Keratinocyte (primary cell): ENCODE measurements at regions not wholly inside any gene's neighbourhood (a gene's known extent, or its start where the extent isn't known, plus 50 kb on each side); places are given as distances from the start of the nearest gene placed in this dataset.

ENCODE experiments used
- CTCF ChIP-seq, 3 experiments: IDR thresholded peaks in 1 of 3; conservative IDR thresholded peaks in 1 of 3; optimal IDR thresholded peaks in 1 of 3; 2 replicates in 2 of 3; 3 replicates in 1 of 3; pipeline versions ENCODE3 to v1.5.1; 2011; ENCODE audit warnings: low read length in 3 of 3, mild to moderate bottlenecking in 3 of 3, moderate library complexity in 2 of 3, control low read depth in 1 of 3, inconsistent platforms in 1 of 3; ENCODE audit not compliant: insufficient read depth in 2 of 3; ENCODE audit errors: extremely low read depth in 1 of 3
- EZH2 ChIP-seq: IDR thresholded peaks from one replicate; pipeline ENCODE4 v1.6.1; 2012; ENCODE audit warnings: inconsistent platforms, mild to moderate bottlenecking, low read length, moderate library complexity

- no peak for TF ChIP-seq EZH2
- TF ChIP-seq CTCF (optimal IDR thresholded peaks at IDR 0.05 in 1 of 3, IDR thresholded peaks at IDR 0.05 in 1 of 3, conservative IDR thresholded peaks at IDR 0.05 in 1 of 3; ENCODE audit: extremely low read depth in 1 of 3, insufficient read depth in 2 of 3, low read length in 3 of 3) = no peak
Measured at GRCh38 chr22:22375576-22376351, 131.2 kb downstream of the VPREB1 start.
